Astrocyte (in vitro differentiated cells and primary cell): ENCODE measurements at regions not wholly inside any gene's neighbourhood (a gene's known extent, or its start where the extent isn't known, plus 50 kb on each side); places are given as distances from the start of the nearest gene placed in this dataset.

ENCODE experiments used
- DNase-seq: peaks from one replicate; pipeline ENCODE4 v3.0.0-alpha.2; 2010; ENCODE audit warnings: low read depth
- FAIRE-seq: peaks from 2 replicates; lab custom pipeline; 2011; peaks lifted over from hg19 to GRCh38; lab: Jason Lieb, UNC
- H2AFZ ChIP-seq: 2 replicates; pipeline ENCODE4 v1.6.0; 2012; ENCODE audit warnings: low read depth, low read length, inconsistent platforms
- H3K27ac ChIP-seq: 2 replicates; pipeline ENCODE4 v1.5.1; 2011; ENCODE audit warnings: low read depth, low read length, inconsistent platforms
- H3K27me3 ChIP-seq: 2 replicates; pipeline ENCODE4 v1.6.0; 2011; ENCODE audit warnings: low read length, inconsistent platforms; ENCODE audit not compliant: insufficient read depth
- H3K36me3 ChIP-seq: 2 replicates; pipeline ENCODE4 v1.5.1; 2011; ENCODE audit warnings: low read length, inconsistent platforms; ENCODE audit not compliant: insufficient read depth
- H3K4me1 ChIP-seq: 2 replicates; pipeline ENCODE4 v1.5.1; 2011; ENCODE audit warnings: low read length, inconsistent platforms; ENCODE audit not compliant: insufficient read depth
- H3K4me2 ChIP-seq: 2 replicates; pipeline ENCODE4 v1.6.0; 2012; ENCODE audit warnings: low read length, inconsistent platforms
- H3K4me3 ChIP-seq: 2 replicates; pipeline ENCODE4 v1.5.1; 2011; ENCODE audit warnings: low read depth, mild to moderate bottlenecking, low read length, inconsistent platforms; ENCODE audit not compliant: insufficient read depth
- H3K79me2 ChIP-seq: 2 replicates; pipeline ENCODE4 v1.6.0; 2012; ENCODE audit warnings: mild to moderate bottlenecking, low read length, inconsistent platforms; ENCODE audit not compliant: insufficient read depth
- H3K9ac ChIP-seq: 2 replicates; pipeline ENCODE4 v1.6.0; 2012; ENCODE audit warnings: mild to moderate bottlenecking, low read length, inconsistent platforms
- H3K9me3 ChIP-seq: 2 replicates; pipeline ENCODE4 v1.5.1; 2012; ENCODE audit warnings: low read depth, mild to moderate bottlenecking, low read length, inconsistent platforms; ENCODE audit not compliant: insufficient read depth
- H4K20me1 ChIP-seq: 2 replicates; pipeline ENCODE4 v1.6.0; 2012; ENCODE audit warnings: low read length, inconsistent platforms; ENCODE audit not compliant: insufficient read depth
- H3K27ac Mint-ChIP-seq: one replicate; pipeline ENCODE4 v1.8.0; 2021; ENCODE audit warnings: mild to moderate bottlenecking, mixed read lengths; ENCODE audit not compliant: unreplicated experiment
- H3K27me3 Mint-ChIP-seq: one replicate; pipeline ENCODE4 v1.8.0; 2021; ENCODE audit warnings: low read depth, mixed read lengths; ENCODE audit not compliant: unreplicated experiment
- H3K36me3 Mint-ChIP-seq: one replicate; pipeline ENCODE4 v1.8.0; 2021; ENCODE audit warnings: low read depth, mixed read lengths; ENCODE audit not compliant: unreplicated experiment
- H3K4me1 Mint-ChIP-seq: one replicate; pipeline ENCODE4 v1.8.0; 2021; ENCODE audit warnings: low read depth, mixed read lengths; ENCODE audit not compliant: unreplicated experiment
- H3K4me3 Mint-ChIP-seq: one replicate; pipeline ENCODE4 v1.8.0; 2021; ENCODE audit warnings: mild to moderate bottlenecking, moderate library complexity, mixed read lengths; ENCODE audit not compliant: unreplicated experiment
- H3K9me3 Mint-ChIP-seq: one replicate; pipeline ENCODE4 v1.8.0; 2021; ENCODE audit warnings: mild to moderate bottlenecking, mixed read lengths; ENCODE audit not compliant: unreplicated experiment
- EZH2 ChIP-seq: IDR thresholded peaks from 2 replicates; pipeline ENCODE4 v1.6.1; 2012; ENCODE audit warnings: mild to moderate bottlenecking, low read length, inconsistent platforms; ENCODE audit not compliant: insufficient read depth
- TF ChIP-seq, protein P1 (sequence below): IDR thresholded peaks from 2 replicates; pipeline ENCODE4 v1.5.1; 2011; ENCODE audit warnings: low read depth, mild to moderate bottlenecking, inconsistent platforms, low read length, moderate library complexity; ENCODE audit not compliant: insufficient read depth

GRCh38 chr3:180311242-180311641 lies 274.5 kb upstream of the PEX5L start:
- no peaks in the 10 kb centered on the region for H3K36me3 ChIP-seq
- peaks cover 1% of the 10 kb centered on the region for H3K4me1 Mint-ChIP-seq
- no peaks in the 10 kb centered on the region for H3K9me3 Mint-ChIP-seq
- no peaks in the 10 kb centered on the region for H3K4me1 ChIP-seq
- H3K4me3 Mint-ChIP-seq = no peak overlapping the region
- no peaks in the 10 kb centered on the region for H3K9me3 ChIP-seq
- H4K20me1 ChIP-seq = no peaks in the 10 kb centered on the region
- no peaks in the 10 kb centered on the region for H3K27me3 ChIP-seq
- H3K4me3 ChIP-seq = no peak overlapping the region
- H3K27me3 Mint-ChIP-seq = no peaks in the 10 kb centered on the region
- TF ChIP-seq EZH2 = no peak
- TF ChIP-seq, protein P1, sequence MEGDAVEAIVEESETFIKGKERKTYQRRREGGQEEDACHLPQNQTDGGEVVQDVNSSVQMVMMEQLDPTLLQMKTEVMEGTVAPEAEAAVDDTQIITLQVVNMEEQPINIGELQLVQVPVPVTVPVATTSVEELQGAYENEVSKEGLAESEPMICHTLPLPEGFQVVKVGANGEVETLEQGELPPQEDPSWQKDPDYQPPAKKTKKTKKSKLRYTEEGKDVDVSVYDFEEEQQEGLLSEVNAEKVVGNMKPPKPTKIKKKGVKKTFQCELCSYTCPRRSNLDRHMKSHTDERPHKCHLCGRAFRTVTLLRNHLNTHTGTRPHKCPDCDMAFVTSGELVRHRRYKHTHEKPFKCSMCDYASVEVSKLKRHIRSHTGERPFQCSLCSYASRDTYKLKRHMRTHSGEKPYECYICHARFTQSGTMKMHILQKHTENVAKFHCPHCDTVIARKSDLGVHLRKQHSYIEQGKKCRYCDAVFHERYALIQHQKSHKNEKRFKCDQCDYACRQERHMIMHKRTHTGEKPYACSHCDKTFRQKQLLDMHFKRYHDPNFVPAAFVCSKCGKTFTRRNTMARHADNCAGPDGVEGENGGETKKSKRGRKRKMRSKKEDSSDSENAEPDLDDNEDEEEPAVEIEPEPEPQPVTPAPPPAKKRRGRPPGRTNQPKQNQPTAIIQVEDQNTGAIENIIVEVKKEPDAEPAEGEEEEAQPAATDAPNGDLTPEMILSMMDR = no peak
- no peak overlapping the region for H3K27ac ChIP-seq
- no peak overlapping the region for H3K9ac ChIP-seq
- H3K36me3 Mint-ChIP-seq = no peaks in the 10 kb centered on the region
- H2AFZ ChIP-seq = no peak overlapping the region
- FAIRE-seq = no peak
- H3K79me2 ChIP-seq = no peaks in the 10 kb centered on the region
- no peak overlapping the region for H3K27ac Mint-ChIP-seq
- no peak overlapping the region for H3K4me2 ChIP-seq
- no peak for DNase-seq

DNA sequence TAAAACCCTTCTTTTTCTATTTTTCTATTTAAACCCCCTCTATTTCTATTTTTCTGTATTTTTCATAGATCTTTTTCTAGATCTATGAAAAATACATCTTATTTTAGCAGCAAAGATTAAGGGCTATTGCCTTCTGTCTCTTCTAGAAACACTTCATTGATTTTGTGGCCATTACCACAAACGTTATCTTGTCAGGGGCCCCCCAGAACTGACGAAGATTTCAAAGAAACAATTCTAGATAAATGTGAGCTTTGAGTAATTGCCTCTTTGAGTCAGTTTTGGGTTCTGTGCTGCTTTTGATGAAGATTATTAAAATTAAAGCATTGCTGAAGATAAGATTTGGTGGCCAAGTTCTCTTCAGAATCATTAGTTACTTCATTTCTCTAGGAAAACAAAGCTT lies 279.6 kb upstream of the PEX5L start:
- FAIRE-seq = no peak
- TF ChIP-seq EZH2 = no peak
- TF ChIP-seq, protein P1 = no peak

DNA sequence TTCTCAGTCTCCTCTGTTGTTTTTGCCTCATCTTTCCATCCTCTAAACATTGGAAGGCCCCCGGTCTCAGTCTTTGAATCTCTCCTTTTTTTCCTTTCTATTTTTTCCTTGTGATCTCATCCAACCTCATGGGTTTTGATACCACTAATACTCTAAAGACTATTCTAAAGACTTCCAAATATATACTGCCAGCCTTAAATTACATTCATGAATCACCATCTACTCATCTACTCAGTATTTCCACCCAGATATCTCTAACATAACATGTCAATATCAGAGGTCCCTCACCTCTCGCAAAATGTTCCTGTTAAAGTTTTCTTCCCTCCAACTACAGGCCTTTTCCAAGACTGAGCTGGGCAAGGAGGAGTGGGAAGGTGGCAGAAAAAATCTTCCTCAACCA lies 282.5 kb upstream of the TTC14 start:
- TF ChIP-seq, protein P1 = no peak
- no peak for TF ChIP-seq EZH2
- Histone ChIP-seq H3K9me3 (no peaks in the 10 kb centered on the region), H3K79me2 (no peaks in the 10 kb centered on the region), H3K4me2 (no peak overlapping the region), H4K20me1 (no peaks in the 10 kb centered on the region), H3K4me3 (no peak overlapping the region), H3K27ac (no peak overlapping the region), H3K27me3 (no peaks in the 10 kb centered on the region), H3K4me1 (no peaks in the 10 kb centered on the region), H2AFZ (no peak overlapping the region), H3K36me3 (no peaks in the 10 kb centered on the region), H3K9ac (no peak overlapping the region)
- DNase-seq = no peak
- no peak overlapping the region for H3K4me3 Mint-ChIP-seq
- FAIRE-seq = no peak
- H3K36me3 Mint-ChIP-seq = no peaks in the 10 kb centered on the region
- no peak overlapping the region for H3K27ac Mint-ChIP-seq
- H3K9me3 Mint-ChIP-seq = no peaks in the 10 kb centered on the region
- H3K27me3 Mint-ChIP-seq = peaks cover 2% of the 10 kb centered on the region
- H3K4me1 Mint-ChIP-seq = no peaks in the 10 kb centered on the region

More for the DNA sequence above, 279.6 kb upstream of the PEX5L start:
- H3K27ac ChIP-seq = no peak overlapping the region
- Mint-ChIP-seq H3K9me3 (no peaks in the 10 kb centered on the region), H3K27ac (no peak overlapping the region), H3K4me1 (no peaks in the 10 kb centered on the region), H3K27me3 (no peaks in the 10 kb centered on the region), H3K4me3 (no peak overlapping the region), H3K36me3 (no peaks in the 10 kb centered on the region)
- no peak overlapping the region for H3K4me2 ChIP-seq
- no peak overlapping the region for H3K9ac ChIP-seq
- H3K4me3 ChIP-seq = no peak overlapping the region
- H2AFZ ChIP-seq = no peak overlapping the region
- no peaks in the 10 kb centered on the region for H3K27me3 ChIP-seq
- no peaks in the 10 kb centered on the region for H4K20me1 ChIP-seq
- H3K36me3 ChIP-seq = no peaks in the 10 kb centered on the region
- no peak for DNase-seq
- H3K79me2 ChIP-seq = no peaks in the 10 kb centered on the region
- H3K4me1 ChIP-seq = no peaks in the 10 kb centered on the region
- no peaks in the 10 kb centered on the region for H3K9me3 ChIP-seq
